ENCODE measurements at regions not wholly inside any gene's neighbourhood (a gene's known extent, or its start where the extent isn't known, plus 50 kb on each side); places are given as distances from the start of the nearest gene placed in this dataset.

DNA sequence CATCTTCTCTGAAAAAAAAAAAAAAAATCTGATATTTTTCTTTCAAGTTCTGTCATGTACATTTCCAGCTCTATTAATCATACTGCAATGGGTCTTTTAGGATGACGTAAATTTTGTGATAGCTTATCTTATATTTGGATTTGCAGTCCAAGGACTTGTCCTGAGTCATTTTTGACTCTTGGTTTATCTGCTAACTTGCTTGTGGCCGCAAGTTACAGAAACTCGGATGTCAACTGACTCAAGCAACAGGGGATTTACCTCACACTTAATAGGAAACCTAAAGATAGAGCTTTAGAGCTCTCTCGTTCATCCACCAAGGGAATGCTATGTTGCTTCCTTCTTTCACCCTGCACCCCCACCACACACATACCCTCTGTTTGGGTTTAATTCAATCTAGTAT is 1433.8 kb upstream of the TENM3 start:
- no peak for DNase-seq

DNA sequence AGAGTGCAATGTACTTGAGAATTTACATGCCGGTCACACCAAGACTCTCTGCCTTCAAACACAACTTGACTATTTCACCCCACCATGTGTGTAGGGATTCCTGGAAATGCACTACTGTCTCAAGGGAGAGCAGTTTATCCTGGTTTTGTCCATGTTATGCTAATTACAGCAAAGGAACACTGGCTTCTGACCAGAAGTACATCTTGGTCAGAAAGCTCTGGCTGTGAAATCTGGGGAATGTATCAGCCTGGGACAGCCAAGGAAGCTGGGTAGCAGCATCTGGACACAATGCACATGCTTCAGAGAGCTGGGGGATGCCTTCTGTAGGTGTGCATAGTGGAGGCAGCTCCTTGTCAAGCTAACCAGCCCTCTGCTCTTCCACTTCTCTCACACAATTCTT is 1432.6 kb upstream of the TENM3 start:
- DNase-seq: no peak

GRCh38 chr4:180811556-180811955 is 1431.6 kb upstream of the TENM3 start:
- no peak for DNase-seq

GRCh38 chr4:180812783-180813182 is 1430.4 kb upstream of the TENM3 start:
- no peak for DNase-seq

GRCh38 chr4:180814875-180815417 is 1428.3 kb upstream of the TENM3 start:
- no peak for DNase-seq

- DNase-seq: no peak
Observed at GRCh38 chr4:180817529-180817928, 1425.7 kb upstream of the TENM3 start.

GRCh38 chr4:180823108-180823507 is 1420.1 kb upstream of the TENM3 start:
- no peak for DNase-seq

DNA sequence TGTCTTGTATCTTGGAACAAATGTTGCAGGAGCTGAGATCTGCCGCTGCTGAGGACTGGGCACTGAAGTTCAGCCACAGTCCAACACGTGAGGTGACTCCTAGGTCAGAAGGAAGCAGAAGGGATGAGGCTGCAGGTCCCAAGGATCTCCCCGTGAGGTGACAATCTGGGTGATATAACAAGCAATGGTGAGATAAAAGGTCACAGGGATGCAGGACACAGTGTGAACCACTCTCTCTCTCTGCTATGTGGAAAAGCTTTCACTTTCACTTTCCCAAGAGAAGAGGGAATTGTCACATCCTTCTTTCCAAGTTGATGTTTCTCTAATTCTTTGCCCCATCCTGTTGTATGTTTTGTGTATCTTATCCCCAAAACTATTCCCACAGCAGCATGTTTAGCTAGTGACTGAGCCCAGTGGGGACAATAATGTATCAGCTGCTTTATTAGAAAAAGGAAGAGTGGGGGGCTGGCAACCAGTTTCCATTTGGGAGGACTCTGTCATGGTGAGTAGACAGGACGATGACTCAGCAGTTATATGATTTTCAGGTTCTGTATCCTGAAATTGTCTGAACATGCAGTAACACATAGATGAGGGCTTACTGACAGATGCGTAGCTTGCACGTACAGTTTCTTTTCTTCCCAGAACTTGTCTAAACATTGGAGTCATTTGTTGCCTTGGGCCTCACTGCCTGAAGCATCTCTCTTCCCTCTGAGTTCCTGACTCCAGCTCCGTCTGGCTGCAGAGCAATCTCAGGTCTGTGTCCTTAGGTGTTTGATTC is 1415.8 kb upstream of the TENM3 start:
- no peak for DNase-seq

DNA sequence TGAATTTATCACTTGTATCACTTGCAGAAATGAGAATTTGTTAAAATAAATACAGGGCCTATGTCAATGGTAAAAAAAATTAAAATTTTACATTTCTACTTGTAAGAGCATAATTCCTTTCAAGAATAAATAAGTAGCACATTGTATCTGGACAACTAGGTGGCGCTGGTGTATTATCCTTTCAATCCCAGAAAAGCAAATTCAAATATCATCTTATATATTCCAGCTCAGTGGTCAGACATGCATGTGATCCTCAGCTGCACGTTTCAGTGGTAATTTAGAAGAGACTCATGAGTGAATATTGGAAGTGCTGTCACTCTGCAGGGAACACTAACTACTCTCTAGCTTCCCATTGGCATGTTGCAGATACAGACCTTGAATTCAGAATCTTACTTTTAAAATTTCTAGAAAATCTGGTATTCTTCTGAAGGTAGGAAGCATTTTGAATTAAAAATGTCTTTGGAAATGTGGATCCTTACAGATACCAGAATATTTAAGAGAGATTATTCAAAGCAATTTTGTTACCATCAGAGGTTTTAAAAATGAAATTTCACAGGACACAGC is 1414.7 kb upstream of the TENM3 start:
- DNase-seq: no peak

- no peak for DNase-seq
Observed at GRCh38 chr4:180832073-180832472, 1411.1 kb upstream of the TENM3 start.

DNA sequence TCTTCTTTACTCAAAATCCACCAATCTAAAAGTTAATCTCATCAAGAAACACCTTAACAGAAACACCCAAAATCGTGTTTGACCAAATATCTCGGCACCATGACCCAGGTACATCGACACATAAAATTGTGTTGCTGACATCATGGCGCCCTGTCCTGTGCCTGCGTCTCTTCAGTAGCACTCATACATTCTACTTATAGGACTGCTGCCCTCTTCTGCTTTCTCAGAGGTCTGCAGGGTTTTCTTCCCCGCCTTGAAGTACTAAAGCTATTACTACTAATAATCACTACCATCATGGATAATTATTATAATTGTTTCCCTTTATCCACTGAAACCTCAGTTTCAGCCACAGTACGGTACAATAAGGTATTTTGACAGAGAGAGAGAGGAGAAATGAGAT is 1403.1 kb upstream of the TENM3 start:
- DNase-seq: no peak

- DNase-seq: no peak
Observed at GRCh38 chr4:180850318-180850940, 1392.8 kb upstream of the TENM3 start.

DNA sequence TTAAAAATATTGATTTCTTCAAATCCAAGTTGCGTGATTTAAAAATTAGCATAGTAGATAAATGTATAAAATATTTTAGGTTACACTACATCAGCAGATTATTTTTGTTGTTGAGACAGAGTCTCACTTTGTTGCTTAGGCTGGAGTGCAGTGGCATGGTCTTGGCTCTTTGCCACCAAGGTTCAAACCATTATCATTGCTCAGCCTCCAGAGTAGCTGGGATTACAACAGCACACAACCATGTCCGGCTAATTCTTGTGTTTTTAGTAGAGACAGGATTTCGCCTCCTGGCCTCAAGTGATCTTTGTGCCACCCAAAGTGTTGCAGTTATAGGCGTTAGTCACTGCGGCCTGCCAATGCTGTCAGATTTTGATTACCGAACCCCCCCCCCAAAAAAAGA is 1390.5 kb upstream of the TENM3 start:
- no peak for DNase-seq

- no peak for DNase-seq
Observed at GRCh38 chr4:180855184-180855583, 1388.0 kb upstream of the TENM3 start.

- DNase-seq: no peak
Observed at GRCh38 chr4:180860089-180860720, 1383.0 kb upstream of the TENM3 start.

GRCh38 chr4:180861651-180862050 is 1381.6 kb upstream of the TENM3 start:
- DNase-seq: no peak

GRCh38 chr4:180866933-180867643 is 1376.1 kb upstream of the TENM3 start:
- no peak for DNase-seq

DNA sequence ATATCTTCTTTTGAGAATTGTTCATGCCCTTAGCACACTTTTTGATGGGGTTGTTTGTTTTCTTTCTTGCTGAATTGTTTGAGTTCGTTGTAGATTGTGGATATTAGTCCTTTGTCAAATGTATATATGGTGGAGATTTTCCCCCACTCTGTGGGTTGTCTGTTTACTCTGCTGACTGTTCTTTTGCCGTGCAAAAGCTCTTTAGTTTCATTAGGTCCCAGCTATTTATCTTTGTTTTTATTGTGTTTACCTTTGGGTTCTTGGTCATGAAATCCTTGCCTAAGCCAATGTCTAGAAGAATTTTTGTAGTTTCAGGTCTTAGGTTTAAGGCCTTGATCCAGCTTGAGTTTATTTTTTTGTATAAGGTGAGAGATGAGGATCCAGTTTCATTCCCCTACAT is 1372.6 kb upstream of the TENM3 start:
- DNase-seq: no peak

DNA sequence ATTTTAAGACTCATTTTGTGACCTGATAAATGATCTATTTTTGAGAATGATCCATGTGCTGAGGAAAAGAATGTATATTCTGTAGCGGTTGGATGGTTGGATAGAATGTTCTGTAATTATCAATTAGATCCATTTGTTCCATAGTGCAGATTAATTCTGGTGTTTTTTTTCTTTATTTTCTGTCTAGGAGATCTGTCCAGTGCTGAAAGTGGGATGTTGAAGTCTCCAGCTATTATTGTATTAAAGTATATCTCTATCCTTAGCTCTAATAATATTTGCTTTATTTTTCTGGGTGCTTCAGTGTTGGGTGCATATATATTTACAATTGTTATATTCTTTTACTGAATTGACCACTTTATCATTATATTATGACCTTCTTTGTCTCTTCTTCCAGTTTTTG is 1344.9 kb upstream of the TENM3 start:
- DNase-seq: no peak

DNA sequence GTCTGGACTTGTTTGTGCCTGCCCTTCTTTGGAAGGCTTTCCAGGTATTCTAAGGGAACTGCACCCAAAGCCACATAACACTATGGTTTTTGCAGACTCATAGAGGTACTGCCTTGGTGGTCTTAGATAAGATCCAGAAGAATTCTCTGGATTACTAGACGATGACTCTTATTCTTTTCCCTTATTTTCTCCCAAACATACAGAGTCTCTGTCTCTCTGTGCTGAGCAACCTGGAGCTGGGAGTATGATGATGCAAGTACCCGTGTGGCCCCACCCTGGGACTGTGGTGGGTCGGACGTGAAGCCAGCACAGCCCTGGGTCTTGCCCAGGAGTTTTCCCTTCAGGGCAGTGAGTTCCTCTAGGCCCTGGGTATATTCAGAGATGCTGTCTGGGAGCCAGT is 1342.4 kb upstream of the TENM3 start:
- no peak for DNase-seq

DNA sequence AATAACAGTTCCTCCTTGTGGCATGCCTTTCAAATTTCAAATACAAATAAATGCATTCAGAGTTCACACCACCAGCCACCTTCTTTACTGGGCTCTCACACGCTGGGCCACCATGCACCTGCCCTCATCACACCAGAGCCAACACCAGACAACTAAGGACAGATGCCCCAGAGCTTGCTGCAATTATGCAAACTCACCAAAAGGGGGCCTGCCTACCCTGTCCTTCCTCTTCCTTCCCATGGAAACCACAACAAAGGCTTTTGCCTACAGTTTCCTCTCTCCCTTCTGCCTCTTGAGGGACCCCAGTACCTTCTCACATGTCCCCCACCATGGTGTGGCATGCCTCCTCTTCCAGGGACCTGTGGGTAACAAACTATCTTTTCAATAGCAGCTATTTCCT is 1333.9 kb upstream of the TENM3 start:
- no peak for DNase-seq

GRCh38 chr4:180913750-180914149 is 1329.5 kb upstream of the TENM3 start:
- DNase-seq: no peak

DNA sequence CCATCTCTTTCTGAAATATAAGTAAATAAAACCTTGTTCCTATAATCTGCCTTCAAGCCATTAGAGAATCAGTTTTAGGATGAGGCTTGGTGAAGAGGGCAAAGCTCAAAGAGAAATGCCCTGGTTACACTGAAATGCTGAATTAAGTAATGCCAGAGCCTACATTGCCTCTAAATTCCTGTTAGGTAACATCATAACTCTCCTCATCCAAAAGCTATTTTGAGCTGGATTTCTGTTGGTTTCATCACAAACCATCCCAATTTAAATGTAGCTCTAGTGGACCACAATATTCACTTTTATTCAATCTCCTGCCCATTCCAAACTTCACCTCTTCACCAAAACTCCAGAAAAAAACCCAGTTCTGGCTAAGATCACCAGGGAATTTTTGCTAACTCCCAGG is 1319.7 kb upstream of the TENM3 start:
- DNase-seq: no peak

Data from activated CD4-positive, alpha-beta T cell treated with anti-CD3 and anti-CD28 coated beads for 1 hour (primary cell).